HepG2 (cell line): ENCODE measurements at regions not wholly inside any gene's neighbourhood (a gene's known extent, or its start where the extent isn't known, plus 50 kb on each side); places are given as distances from the start of the nearest gene placed in this dataset.

Experiments
- ATF6 ChIP-seq: sonication (generic); formaldehyde crosslinking; conservative IDR thresholded peaks from 2 replicates; pipeline ENCODE4 v1.4.0; 2020; ENCODE audit warnings: missing genetic modification reagents
- BRCA1 ChIP-seq: sonication (generic); formaldehyde crosslinking; IDR thresholded peaks from 2 replicates; pipeline ENCODE4 v1.4.0; 2020; ENCODE audit warnings: missing genetic modification reagents
- CTCF ChIP-seq: sonication (generic); formaldehyde crosslinking; IDR thresholded peaks from 2 replicates; pipeline ENCODE4 v1.5.0; 2020; ENCODE audit warnings: mild to moderate bottlenecking, missing genetic modification reagents, moderate library complexity
- POLR2AphosphoS5 ChIP-seq: IDR thresholded peaks from 2 replicates; pipeline ENCODE4 v1.6.1; 2012; ENCODE audit warnings: low read depth, low read length
- SETDB1 ChIP-seq: sonication (generic); formaldehyde crosslinking; IDR thresholded peaks from 2 replicates; pipeline ENCODE4 v1.5.1; 2020; ENCODE audit warnings: missing genetic modification reagents, mild to moderate bottlenecking, borderline replicate concordance

- TF ChIP-seq BRCA1 (CRISPR knock-in tag) (no peak), ATF6 (CRISPR knock-in tag) (no peak), POLR2AphosphoS5 (no peak), SETDB1 (no peak), CTCF (CRISPR knock-in tag) (no peak)
Observed at GRCh38 chr13:105537113-105537512, 998.3 kb downstream of the EFNB2 start.
